ENCODE measurements at regions not wholly inside any gene's neighbourhood (a gene's known extent, or its start where the extent isn't known, plus 50 kb on each side); places are given as distances from the start of the nearest gene placed in this dataset.

DNA sequence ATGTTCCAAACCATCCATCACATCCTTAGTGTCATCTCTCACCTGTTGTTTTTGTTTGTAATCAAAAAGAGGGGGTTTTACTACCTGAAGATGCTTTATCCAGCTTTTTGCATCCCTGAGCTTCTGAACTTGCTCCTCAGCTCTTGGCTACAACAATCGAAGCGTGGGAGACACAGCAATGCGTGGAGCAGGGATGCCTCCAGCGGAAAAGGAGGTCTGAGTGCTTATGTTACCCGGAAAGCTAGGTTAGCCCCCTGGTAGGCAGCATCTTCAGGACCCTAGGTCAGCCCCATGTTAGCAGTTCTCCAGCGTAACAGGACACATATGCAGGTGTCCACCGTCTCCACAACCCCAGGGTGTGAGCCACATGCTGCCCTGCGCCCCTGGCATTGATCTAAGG lies 141.5 kb downstream of the RRAGC start:
- no peak for DNase-seq (ENCODE audit: low read depth in 3 of 3)

DNA sequence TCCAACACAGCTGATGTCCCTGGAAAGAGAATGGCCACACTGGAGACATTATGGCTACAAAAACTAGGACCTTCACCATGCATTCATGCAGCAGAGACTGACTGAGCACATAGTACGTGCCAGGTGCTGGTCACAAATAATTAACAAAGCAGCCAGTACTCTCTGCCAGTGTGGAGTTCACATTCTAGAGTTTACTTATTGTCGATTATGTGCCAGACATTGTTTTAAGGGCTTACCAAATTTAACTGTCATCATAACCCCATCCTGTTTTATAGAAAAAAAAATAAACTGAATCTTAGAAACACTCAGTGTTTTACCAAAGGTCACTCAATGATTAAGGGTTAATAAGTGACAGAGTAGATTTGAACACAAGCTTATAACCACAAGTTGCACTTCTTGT lies 143.3 kb downstream of the RRAGC start:
- DNase-seq (ENCODE audit: low read depth in 3 of 3) = no peak

GRCh38 chr1:38715415-38715814 lies 144.2 kb downstream of the RRAGC start:
- DNase-seq (ENCODE audit: low read depth in 3 of 3) = no peak

DNA sequence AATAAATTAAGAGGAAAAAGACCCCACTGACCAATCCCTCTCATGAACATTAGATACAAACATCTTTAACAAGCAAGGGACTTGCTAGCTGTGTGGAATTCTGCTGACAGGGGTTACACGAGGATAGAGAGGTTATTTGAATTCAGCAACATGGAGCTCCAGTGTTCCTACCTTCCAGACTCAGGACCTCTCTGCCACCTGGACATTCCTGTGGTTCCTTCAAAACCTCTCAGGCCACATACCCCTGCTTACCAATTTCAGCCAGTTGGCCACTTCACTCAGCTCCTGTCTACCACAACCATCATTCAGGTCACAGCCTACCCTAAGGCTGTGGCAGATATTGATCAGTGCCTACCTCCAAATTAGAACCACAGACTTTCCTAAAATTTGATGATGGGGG lies 147.5 kb downstream of the RRAGC start:
- DNase-seq (ENCODE audit: low read depth in 3 of 3) = no peak

DNA sequence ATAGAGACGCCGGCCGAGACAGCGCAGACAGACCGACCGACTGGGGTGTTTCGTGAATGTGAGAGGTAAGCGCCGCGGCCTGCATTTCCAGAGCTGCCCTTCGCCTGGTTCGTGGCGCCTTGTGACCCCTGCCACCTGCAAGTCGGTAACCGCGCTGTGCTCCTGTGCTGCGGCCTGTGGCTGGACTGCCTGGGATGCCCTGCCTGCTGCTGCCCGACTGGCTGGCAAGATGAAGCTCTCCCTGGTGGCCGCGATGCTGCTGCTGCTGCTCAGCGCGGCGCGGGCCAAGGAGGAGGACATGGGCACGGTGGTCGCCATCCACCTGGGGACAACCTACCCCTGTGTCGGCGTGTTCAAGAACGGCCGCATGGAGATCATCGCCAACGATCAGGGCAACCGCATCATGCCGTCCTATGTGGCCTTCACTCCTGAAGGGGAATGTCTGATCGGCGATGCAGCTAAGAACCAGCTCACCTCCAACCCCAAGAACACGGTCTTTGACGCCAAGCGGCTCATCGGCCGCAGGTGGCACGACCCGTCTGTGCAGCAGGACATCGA lies 150.8 kb downstream of the RRAGC start:
- no peak for DNase-seq (ENCODE audit: low read depth in 3 of 3)

DNA sequence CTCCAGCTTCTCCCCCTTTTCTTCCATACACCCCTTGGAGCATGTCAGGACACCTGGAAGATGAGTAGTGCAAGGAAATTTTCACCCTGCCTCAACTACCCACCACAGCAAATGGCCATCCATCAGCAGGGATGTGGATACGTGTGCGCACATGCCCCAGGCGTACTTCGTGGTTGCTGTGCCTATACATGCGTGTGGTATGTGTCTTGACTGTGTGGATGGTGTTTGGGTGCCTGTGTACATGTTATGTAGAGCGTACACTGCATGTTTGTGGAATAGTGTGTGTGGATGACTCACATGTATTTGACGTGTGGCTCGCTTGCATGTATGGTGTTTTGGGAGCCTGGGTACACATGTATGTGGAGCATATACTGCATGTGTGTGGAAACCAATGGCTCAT lies 158.5 kb downstream of the RRAGC start:
- no peak for DNase-seq (ENCODE audit: low read depth in 3 of 3)

- no peak for DNase-seq (ENCODE audit: low read depth in 3 of 3)
These were observed 159.5 kb downstream of the RRAGC start for GRCh38 chr1:38700077-38700470.

- DNase-seq (ENCODE audit: low read depth in 3 of 3) = no peak
These were observed 160.1 kb downstream of the RRAGC start for GRCh38 chr1:38699330-38700076.

GRCh38 chr1:38697387-38697786 lies 162.2 kb downstream of the RRAGC start:
- no peak for DNase-seq (ENCODE audit: low read depth in 3 of 3)

DNA sequence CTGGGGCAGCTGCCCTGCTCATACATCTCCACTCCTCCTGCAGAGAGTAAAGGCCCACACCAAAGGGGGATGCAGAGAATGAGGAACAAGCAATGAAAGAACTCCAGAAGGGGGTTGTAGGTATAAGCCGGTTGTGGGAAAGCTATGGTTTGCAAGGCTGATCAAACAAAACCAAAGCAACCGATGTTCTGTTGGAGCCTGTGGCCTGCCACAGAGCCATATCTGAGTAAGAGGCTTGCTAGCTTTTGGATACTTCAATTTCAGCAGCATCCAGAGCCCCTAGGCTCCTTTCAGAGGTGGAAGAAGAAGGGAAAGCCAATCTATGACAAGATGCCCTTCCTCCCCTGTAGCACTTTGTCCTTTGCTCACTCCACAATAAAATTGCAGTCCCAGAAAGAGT lies 163.2 kb downstream of the RRAGC start:
- no peak for DNase-seq (ENCODE audit: low read depth in 3 of 3)

DNA sequence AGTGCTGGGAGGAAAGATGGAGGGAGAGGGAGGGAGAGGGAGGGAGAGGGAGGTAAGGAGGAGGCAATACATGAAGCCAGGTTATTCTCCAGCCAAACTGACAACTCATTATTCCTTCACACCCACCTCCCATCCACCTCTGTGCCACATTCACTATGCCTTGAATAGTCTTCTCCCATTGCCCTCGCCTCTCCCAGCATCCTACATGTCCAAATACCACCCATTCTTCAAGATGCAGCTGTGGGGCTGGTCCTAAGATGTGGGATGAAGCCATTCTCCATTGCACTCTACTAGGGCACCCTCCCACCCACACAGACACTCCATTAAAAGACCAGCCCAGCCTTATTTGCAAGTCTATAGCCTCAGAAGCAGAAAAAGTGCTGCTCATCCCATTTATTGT lies 165.8 kb downstream of the RRAGC start:
- no peak for DNase-seq (ENCODE audit: low read depth in 3 of 3)

DNA sequence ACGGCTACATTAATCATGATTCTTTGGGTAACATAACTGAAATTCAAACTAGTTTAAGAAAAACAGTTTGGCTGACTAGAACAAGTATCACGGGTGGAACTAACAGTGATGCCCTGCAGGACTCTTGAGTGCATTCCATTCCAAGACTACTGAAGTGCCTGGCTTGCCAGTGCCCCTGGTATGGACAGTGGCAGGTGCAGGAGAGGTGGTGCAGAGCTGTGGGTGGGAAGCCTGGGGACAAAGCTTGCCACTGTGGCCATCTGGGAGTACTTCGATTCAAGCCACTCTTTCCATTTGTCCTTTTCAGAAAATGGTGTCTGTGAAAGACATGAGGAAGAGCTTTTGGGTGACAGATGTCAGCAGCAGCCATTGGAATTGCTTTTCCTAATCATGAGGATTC lies 166.5 kb downstream of the RRAGC start:
- no peak for DNase-seq (ENCODE audit: low read depth in 3 of 3)

GRCh38 chr1:38690790-38691449 lies 168.7 kb downstream of the RRAGC start:
- no peak for DNase-seq (ENCODE audit: low read depth in 3 of 3)

DNA sequence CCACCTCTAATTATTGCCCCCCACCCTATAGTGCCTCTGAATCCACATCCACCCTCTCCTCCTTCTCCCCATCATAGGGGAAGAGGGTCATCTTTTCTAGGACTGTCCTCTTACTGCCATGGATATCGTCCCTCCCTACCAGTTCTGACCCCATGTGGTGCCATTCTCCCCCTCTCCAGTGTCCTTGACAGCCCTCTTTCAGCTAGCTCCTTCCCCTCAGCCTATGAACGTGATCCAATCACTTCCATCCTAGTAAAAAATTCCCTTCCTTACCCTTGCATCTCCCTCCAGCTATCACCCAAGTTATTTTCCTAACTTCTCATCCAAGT lies 172.7 kb downstream of the RRAGC start:
- no peak for DNase-seq (ENCODE audit: low read depth in 3 of 3)

GRCh38 chr1:38686167-38686926 lies 173.2 kb downstream of the RRAGC start:
- DNase-seq (ENCODE audit: low read depth in 3 of 3) = no peak

DNA sequence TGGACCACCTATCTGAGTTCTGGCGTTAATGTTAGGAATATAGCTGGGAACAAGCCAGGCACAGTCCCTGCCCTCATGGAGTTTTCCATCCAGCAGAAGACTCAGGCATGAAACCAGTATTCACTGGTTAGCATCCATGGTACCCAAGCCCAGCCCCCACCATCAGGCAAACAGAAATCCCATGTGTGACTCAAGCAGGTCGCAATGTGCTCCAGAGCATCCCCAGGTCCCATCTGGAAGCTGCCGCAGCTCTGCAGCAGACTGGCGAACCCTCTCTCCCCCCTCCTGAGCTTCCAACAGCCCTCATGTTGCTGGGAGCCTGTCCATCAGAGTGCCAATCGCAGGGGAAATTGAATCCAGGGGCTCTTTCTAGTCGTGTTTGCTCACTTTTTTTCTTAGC lies 174.2 kb downstream of the RRAGC start:
- DNase-seq (ENCODE audit: low read depth in 3 of 3) = no peak

DNA sequence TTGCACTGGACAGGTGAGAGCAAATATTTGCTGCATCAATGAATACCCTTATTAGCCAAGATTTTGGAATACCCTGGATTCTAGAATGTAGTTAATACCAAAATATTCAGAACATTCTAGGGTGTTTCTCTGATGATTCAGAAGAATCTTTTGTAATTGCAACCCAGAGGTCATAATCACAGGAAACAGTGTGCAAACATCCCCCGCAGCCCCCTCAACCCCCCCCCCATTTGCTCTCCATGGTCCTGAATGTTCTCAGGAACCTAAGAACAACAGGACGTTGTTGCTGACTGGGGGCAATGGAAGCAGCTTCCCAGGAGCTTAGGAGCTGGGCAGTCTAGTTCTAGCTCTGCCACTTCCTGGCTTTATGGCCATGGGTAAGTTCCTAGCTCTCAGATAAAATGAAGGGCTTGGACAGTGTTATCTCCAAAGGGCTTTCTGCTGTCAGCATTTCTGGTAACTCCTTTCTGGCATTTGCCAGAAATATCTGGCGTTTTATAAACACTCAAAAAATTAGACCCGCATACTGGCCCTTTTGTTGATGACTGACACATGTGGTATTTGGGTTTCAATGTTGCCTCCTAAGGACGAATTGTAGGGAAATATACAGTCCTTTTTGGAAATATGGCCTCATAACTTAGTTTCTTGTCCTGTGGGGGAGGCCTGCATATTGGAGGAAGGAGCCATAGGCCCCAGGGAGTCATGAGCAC lies 178.6 kb downstream of the RRAGC start:
- DNase-seq (ENCODE audit: low read depth in 3 of 3) = no peak

DNA sequence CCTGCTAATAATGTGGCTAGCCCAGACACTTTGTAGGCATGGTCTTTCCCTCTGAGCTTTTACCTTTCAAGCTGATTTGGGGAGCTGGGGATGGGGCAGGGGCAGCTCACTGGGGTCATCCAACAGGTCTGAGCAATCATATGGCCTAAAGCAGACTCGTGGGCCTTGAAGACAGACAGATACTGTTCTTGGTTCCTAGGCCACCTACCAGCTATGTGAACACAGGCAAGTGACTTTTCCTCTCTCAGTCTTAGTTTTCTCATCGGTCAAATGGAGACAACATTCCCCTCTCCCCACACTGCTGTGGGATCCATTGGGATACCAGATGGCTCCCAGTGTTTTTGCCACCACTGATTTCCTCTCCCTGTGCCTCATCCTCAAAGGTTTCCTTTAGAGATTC lies 181.8 kb downstream of the RRAGC start:
- no peak for DNase-seq (ENCODE audit: low read depth in 3 of 3)

- no peak for DNase-seq (ENCODE audit: low read depth in 3 of 3)
These were observed 182.3 kb downstream of the RRAGC start for GRCh38 chr1:38677311-38677710.

- no peak for DNase-seq (ENCODE audit: low read depth in 3 of 3)
These were observed 186.9 kb downstream of the RRAGC start for GRCh38 chr1:38672692-38673091.

- DNase-seq (ENCODE audit: low read depth in 3 of 3) = no peak
These were observed 188.4 kb downstream of the RRAGC start for GRCh38 chr1:38671221-38671620.

DNA sequence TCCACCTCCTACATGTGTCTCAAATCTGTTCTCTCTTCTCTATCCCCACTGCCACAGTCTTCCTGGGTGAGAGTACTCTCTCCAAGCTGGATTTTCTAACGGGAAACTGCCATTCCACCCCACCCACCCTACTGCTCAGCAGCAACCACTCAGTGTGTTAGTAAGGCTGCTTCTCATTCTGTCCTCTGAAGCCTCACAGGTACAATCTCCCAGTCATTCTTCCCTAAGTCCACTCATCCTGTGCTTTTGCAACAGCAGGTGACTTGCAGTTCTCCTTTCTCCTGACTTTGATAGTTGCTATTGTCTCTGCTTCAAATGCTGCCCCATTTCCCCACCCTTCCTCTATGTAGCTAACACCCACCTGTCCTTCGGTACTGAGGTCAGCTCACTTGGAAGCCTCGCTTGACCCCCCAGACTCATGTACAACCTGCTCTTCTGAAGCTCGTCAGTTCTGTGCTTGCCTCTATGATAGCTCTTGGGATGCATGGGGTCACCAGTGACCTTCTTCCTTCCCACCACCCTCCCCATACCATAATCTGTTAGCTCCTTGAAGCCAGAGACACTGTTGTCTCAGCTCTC lies 188.9 kb downstream of the RRAGC start:
- DNase-seq (ENCODE audit: low read depth in 3 of 3) = no peak
